Fibroblast of lung (primary cell): ENCODE measurements at regions not wholly inside any gene's neighbourhood (a gene's known extent, or its start where the extent isn't known, plus 50 kb on each side); places are given as distances from the start of the nearest gene placed in this dataset.

ENCODE experiments used
- DNase-seq, 2 donors: peaks; one replicate each; pipeline versions ENCODE4 v3.0.0 to v3.0.0-alpha.2; 2010; ENCODE audit warnings: low read depth in 2 of 2
- H2AFZ ChIP-seq: 2 replicates; pipeline ENCODE4 v1.5.1; 2012; ENCODE audit warnings: low read length, control low read depth, inconsistent platforms
- H3K27ac ChIP-seq: 2 replicates; pipeline ENCODE4 v1.5.1; 2011; ENCODE audit warnings: low read length, control low read depth; ENCODE audit not compliant: insufficient read depth
- H3K27me3 ChIP-seq: 2 replicates; pipeline ENCODE4 v1.5.1; 2011; ENCODE audit warnings: mild to moderate bottlenecking, low read length; ENCODE audit not compliant: control insufficient read depth, insufficient read depth
- H3K36me3 ChIP-seq: 2 replicates; pipeline ENCODE4 v1.5.1; 2011; ENCODE audit warnings: low read length; ENCODE audit not compliant: control insufficient read depth, insufficient read depth
- H3K4me1 ChIP-seq: 2 replicates; pipeline ENCODE4 v1.5.1; 2011; ENCODE audit warnings: low read length; ENCODE audit not compliant: control insufficient read depth, insufficient read depth; ENCODE audit errors: extremely low read depth
- H3K4me2 ChIP-seq: 2 replicates; pipeline ENCODE4 v1.5.1; 2011; ENCODE audit warnings: low read length, control low read depth; ENCODE audit not compliant: insufficient read depth; ENCODE audit errors: extremely low read depth
- H3K4me3 ChIP-seq, 4 experiments: fragments of 200-600 bp in 1 of 4; sonication (generic) in 1 of 4; replicated peaks in 1 of 4; 2 replicates each; pipeline ENCODE4 v1.5.1; 2011 to 2016; ENCODE audit warnings: low read length in 4 of 4, low read depth in 3 of 4, mild to moderate bottlenecking in 3 of 4, control low read depth in 2 of 4, inconsistent platforms in 1 of 4, mixed read lengths in 1 of 4; ENCODE audit not compliant: insufficient read depth in 1 of 4; ENCODE audit errors: control extremely low read depth in 1 of 4
- H3K79me2 ChIP-seq: 2 replicates; pipeline ENCODE4 v1.5.1; 2012; ENCODE audit warnings: mild to moderate bottlenecking, low read length, inconsistent platforms; ENCODE audit not compliant: control insufficient read depth, insufficient read depth
- H3K9ac ChIP-seq: 2 replicates; pipeline ENCODE4 v1.5.1; 2011; ENCODE audit warnings: mild to moderate bottlenecking, low read length, control low read depth; ENCODE audit not compliant: insufficient read depth
- H3K9me3 ChIP-seq: 2 replicates; pipeline ENCODE4 v1.5.1; 2012; ENCODE audit warnings: low read depth, low read length; ENCODE audit not compliant: control insufficient read depth, insufficient read depth
- H4K20me1 ChIP-seq: 2 replicates; pipeline ENCODE4 v1.5.1; 2011; ENCODE audit warnings: low read length; ENCODE audit not compliant: control insufficient read depth, insufficient read depth; ENCODE audit errors: extremely low read depth
- CTCF ChIP-seq, 2 donors: IDR thresholded peaks in 1 of 2; conservative IDR thresholded peaks in 1 of 2; 1 replicate in 1 of 2; 2 replicates in 1 of 2; pipeline ENCODE4 v1.5.1; 2011 to 2012; ENCODE audit warnings: low read length in 2 of 2, control low read depth in 1 of 2, inconsistent platforms in 1 of 2, low read depth in 1 of 2, mild to moderate bottlenecking in 1 of 2
- EZH2 ChIP-seq: IDR thresholded peaks from 2 replicates; pipeline ENCODE4 v1.5.1; 2012; ENCODE audit warnings: low read length, control low read depth, mild to moderate bottlenecking; ENCODE audit errors: missing control alignments

DNA sequence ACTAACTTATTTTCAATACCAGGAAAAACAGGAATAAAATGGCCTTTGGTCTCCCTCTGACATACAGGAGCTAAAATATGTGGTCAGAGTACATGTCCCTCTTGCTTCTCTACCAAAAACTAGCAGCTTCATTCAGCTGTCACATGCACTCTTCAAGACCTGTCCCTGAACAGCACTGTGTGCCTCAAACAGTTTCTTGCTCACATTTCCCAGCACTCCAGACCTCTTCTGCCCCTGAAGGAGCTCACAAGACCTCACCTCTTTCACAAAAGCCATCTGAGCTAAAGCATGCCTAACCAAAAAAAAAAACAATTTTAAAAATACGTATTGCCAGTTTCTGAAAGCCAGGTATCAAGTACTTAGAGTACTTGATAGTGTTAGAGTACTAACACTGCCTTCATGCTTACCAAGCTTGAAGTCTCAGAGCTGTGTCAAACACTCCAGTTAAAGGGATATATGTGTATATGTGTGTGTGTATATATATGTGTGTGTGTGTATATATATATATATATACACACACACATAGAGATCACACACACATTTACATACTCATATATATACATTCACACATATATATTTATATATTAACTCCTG, 148.3 kb upstream of the POU3F2 start:
- no peak for DNase-seq
- no peak for TF ChIP-seq EZH2
- no peak for TF ChIP-seq CTCF (conservative IDR thresholded peaks at IDR 0.05 in 1 of 2, IDR thresholded peaks at IDR 0.05 in 1 of 2; ENCODE audit: low read depth in 1 of 2, low read length in 2 of 2)
- Histone ChIP-seq H2AFZ (no peak overlapping the region), H3K4me1 (no peaks in the 10 kb centered on the region), H4K20me1 (no peaks in the 10 kb centered on the region), H3K9me3 (no peaks in the 10 kb centered on the region), H3K4me2 (no peak overlapping the region), H3K4me3 (no peak overlapping the region), H3K9ac (no peak overlapping the region), H3K27ac (no peak overlapping the region), H3K27me3 (no peaks in the 10 kb centered on the region), H3K36me3 (no peaks in the 10 kb centered on the region), H3K79me2 (no peaks in the 10 kb centered on the region)

DNA sequence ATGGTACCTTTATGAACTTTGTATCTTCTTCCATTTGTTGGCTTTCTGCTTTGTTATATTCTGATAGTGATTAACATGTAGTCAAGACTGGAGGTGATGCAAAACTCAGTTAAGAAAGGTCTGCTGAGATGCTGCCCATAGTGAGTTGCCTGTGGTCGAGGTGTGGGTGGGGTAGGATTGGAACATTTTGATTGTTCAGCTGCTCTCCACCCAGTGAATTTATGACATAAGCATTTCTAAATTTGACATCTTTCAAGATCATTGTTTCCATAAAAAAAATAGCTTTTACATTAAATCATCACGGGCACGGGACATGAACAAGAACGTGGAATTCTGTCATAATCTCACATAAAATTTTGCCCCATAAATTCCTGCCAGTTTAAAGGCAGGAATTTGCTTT, 146.6 kb upstream of the POU3F2 start:
- Histone ChIP-seq H4K20me1 (no peaks in the 10 kb centered on the region), H3K27ac (no peak overlapping the region), H3K9ac (no peak overlapping the region), H3K27me3 (no peaks in the 10 kb centered on the region), H3K36me3 (no peaks in the 10 kb centered on the region), H2AFZ (no peak overlapping the region), H3K4me2 (no peak overlapping the region), H3K9me3 (no peaks in the 10 kb centered on the region), H3K79me2 (no peaks in the 10 kb centered on the region), H3K4me1 (no peaks in the 10 kb centered on the region), H3K4me3 (no peak overlapping the region)
- no peak for DNase-seq
- TF ChIP-seq CTCF (conservative IDR thresholded peaks at IDR 0.05 in 1 of 2, IDR thresholded peaks at IDR 0.05 in 1 of 2; ENCODE audit: low read depth in 1 of 2, low read length in 2 of 2) = no peak

DNA sequence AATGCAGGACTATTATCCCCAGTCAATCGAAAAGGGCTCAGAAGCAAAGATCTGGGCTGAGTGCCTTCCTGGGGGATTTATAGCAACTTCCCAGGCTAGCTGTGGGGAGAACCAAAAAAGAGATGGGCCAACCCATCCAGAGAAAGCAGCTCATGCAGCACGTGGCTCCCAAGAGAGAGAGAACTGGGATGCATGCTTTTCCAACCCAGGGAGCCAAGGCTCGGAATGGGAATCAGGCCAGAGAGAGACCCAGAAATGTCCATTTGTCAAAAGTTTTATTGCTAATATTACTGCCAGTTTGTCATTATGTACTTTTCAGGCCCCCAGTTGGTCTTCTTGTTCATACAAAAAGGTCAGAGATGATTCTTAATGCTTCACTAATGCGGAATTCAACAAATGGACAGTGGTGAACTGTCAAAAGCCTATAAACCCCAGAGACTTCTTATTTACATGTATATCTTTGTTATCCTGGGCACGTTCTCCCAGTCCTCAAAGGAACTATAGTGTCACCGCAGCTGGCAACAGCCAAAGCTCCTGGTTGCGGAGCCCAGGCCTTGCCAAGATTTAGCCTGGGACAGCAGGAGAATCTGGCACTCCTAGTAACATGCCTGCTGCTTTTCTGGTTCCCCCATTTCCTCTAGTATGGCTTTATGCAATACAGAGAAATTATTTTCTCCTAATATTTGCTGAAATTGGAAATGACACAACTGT, 139.1 kb upstream of the POU3F2 start:
- H2AFZ ChIP-seq = no peak overlapping the region
- no peak overlapping the region for H3K9ac ChIP-seq
- TF ChIP-seq CTCF (conservative IDR thresholded peaks at IDR 0.05 in 1 of 2, IDR thresholded peaks at IDR 0.05 in 1 of 2; ENCODE audit: low read depth in 1 of 2, low read length in 2 of 2) (no peak), EZH2 (no peak)
- H3K4me3 ChIP-seq = no peak overlapping the region
- no peak for DNase-seq
- no peaks in the 10 kb centered on the region for H3K4me1 ChIP-seq
- H3K36me3 ChIP-seq = no peaks in the 10 kb centered on the region
- H3K4me2 ChIP-seq = no peak overlapping the region
- no peak overlapping the region for H3K27ac ChIP-seq
- H3K9me3 ChIP-seq = no peaks in the 10 kb centered on the region
- H3K27me3 ChIP-seq = no peaks in the 10 kb centered on the region
- H4K20me1 ChIP-seq = no peaks in the 10 kb centered on the region
- H3K79me2 ChIP-seq = no peaks in the 10 kb centered on the region
